Fibroblast of skin of right biceps (primary cell): ENCODE measurements at regions not wholly inside any gene's neighbourhood (a gene's known extent, or its start where the extent isn't known, plus 50 kb on each side); places are given as distances from the start of the nearest gene placed in this dataset.

Experiments used
- DNase-seq: peaks from one replicate; pipeline ENCODE4 v3.0.0-alpha.2; 2013

DNA sequence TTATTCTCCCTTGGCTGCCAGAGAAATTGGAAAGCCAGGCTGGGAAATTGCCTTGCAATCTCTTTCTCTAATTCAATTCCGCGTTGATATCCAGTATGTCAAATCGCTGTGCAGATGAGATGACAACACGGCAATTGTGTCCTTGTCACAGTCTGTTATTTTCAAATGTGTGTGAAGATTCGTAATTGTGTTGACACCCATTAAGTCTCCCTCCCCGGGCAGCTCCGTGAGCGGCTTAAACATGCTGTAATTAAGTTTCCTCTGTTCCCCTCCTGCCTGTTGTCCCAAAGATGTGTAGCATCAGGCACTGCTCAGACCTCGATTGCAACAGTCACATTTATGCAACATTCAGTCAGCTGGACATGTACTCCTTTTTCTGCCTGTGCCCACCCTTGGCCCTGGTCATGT lies 209.5 kb downstream of the LPIN1 start:
- DNase-seq, result no peak

DNA sequence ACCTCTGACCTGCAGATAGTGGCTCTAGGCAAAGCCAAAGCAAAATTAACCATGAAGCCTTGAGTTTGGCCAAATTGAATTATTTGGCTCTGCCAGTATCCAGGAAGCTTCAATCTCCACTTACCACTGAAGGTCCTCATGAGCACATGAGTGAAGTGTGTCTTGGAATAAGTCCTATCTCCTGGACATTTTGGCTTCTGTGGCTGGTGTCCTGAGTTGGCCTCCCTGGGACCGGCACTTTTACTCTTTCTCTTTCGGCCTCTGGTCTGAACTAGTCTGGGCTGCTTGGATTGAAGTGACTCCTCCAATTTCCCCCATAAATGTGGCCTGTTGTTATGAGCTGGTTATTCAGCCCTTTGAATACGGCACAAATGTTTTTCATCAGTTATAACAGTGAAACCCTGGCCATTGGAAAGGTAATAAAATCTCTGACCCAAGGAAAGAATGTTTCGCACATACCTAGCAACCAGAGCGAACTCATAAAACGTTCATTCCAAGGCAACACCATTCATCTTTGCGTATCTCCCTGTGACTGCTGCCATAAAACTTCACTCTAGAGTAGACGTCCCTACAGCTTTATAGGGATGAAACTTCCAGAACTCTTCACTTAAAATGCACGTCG lies 216.4 kb downstream of the LPIN1 start:
- DNase-seq, result no peak

- DNase-seq, result no peak
Observed at GRCh38 chr2:11963966-11964365, 217.5 kb downstream of the LPIN1 start.

DNA sequence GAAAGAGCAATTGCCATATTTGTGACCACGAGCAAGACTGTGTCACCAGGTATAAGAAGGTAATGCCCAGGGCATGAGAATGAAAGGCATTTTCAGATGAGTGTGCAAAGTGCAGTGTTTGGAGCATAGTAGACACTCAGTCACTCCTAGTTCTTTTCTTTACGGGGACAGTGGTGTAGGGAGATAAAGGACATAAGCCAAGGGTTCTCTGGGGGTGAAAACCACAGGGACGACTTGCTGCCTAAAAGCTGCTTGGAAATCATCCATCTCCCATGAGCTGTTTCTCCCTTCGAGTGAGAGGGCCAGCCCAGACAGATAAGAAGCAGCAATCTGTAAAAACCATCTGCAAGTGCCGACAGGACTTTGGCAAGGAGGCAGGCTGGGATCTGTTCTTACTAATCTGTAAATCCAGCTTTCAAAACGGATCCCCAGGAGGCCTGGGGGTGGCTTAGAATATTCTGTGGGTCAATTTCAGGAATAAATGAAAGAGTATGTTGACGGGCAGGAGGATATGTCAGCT lies 221.6 kb downstream of the LPIN1 start:
- DNase-seq, result peak; percentile 86

GRCh38 chr2:11968521-11968920 lies 222.1 kb downstream of the LPIN1 start:
- DNase-seq, result no peak

- DNase-seq, result no peak
Observed at GRCh38 chr2:11969774-11970173, 223.3 kb downstream of the LPIN1 start.

DNA sequence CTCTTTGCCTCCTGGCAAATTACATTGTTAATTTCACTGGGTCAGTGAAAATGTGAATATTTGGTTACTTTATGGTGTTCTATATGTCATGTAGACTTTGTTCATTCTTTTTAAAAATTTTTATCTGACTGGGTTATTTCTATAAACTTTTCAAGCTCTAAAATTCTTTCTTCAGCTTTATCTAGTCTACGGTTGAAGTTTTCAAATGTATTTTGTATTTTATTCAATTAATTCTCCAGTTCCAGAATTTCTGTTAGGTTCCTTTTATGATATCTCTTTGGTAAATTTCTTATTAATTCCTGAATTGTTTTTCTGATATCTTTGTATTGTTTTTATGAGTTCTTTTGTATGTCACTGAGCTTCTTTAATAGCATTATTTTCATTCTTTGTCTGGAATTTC lies 228.1 kb downstream of the LPIN1 start:
- DNase-seq, result no peak

DNA sequence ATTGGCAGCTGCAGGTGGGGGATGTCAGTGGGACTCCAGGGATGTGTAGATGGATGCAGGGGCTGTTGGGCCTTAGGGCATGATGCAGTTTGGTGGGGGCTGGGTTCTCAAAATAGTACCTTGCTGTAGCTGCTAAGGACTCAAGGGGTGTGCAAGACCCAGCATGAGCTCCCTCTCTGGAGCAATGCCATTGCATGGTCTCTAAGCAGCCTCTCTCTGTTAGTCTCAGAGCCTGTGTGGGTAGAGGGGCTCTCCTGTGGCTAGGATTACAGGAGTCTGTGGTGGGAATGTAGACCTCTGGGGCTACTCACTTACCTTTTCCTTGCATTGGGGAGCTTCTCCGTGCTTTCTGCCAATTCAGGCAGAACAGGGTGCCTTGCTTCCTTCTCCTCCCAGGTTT lies 228.9 kb downstream of the LPIN1 start:
- no peak for DNase-seq

DNA sequence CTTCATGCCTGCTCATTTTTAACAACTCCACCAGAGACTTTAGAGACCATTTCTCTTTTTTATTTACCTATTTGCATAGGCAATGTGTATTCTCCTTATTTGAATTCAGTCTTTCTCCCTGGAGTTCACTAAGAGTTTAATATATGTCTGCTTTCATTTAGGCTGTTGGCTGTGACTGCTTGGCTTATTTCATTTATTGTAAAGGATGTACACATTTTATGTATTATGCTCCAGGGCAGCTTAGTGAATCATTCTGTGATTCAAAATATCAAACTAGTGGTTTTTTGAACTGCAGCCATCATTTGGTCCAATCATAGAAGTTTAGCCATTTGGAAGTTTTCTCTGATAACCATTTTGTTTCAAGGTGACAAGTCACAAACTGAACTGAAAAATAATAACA lies 229.6 kb downstream of the LPIN1 start:
- peak; percentile 25 for DNase-seq

DNA sequence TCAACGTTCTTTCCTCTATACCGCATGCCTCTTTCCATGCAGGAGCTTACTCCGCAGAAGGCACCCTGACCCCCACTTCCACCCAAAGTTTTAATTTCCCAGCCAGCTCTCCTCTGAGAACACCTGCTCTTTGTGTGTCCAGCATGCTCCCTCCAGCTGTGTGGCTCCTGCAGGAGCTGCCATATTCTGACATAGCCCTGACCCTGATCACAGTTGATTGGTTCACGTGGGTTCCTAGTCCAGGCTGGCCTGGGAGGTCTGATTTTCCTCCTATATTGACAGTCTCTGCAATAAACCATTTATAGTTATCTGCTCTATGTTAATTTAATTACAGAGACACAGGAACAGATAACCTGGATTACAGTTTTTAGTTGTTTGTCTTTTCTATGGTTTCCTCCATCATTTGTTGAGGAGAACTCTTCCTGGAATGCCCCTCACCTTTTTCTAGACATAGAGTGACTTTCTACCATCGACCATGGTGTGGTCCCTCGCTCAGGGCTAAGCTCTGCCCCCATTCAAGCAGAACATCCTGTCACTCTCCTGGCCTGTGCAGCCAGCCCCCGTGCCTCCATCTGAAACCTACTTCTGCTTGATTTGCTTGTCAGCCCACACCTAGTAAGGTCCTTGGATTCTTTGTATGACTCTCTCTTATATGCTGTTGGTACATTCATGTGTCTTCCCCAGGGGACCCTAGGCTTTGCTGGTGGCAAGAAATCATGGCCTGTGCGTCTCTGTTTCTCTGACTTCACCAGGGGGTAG lies 231.5 kb downstream of the LPIN1 start:
- no peak for DNase-seq

- no peak for DNase-seq
Observed at GRCh38 chr2:11980809-11981208, 234.4 kb downstream of the LPIN1 start.

GRCh38 chr2:11983401-11983800 lies 237.0 kb downstream of the LPIN1 start:
- DNase-seq, result no peak

- DNase-seq, result no peak
Observed at GRCh38 chr2:11983870-11984269, 237.4 kb downstream of the LPIN1 start.

- DNase-seq, result peak; percentile 19
Observed at GRCh38 chr2:11984316-11985158, 238.1 kb downstream of the LPIN1 start.

- no peak for DNase-seq
Observed at GRCh38 chr2:11985817-11986566, 239.6 kb downstream of the LPIN1 start.

DNA sequence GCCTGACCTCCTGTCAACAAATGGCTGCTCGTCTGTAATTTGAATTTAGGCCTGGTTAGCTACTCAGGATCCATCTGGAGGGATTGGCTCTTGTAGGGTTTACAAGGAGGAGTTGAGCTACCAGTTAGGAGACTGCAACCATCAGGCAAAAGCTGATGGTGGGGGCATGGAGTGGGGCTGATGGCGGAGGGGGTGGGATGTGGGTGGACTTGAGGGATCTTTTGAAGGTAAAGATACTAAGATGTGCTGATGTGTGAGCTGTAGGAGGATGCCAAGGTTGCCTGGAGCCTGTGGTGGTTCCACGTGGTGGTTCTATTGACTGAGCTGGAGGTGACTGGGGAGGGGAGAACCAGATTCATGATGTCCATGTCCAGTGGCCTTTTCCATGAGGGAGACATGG lies 240.7 kb downstream of the LPIN1 start:
- no peak for DNase-seq

DNA sequence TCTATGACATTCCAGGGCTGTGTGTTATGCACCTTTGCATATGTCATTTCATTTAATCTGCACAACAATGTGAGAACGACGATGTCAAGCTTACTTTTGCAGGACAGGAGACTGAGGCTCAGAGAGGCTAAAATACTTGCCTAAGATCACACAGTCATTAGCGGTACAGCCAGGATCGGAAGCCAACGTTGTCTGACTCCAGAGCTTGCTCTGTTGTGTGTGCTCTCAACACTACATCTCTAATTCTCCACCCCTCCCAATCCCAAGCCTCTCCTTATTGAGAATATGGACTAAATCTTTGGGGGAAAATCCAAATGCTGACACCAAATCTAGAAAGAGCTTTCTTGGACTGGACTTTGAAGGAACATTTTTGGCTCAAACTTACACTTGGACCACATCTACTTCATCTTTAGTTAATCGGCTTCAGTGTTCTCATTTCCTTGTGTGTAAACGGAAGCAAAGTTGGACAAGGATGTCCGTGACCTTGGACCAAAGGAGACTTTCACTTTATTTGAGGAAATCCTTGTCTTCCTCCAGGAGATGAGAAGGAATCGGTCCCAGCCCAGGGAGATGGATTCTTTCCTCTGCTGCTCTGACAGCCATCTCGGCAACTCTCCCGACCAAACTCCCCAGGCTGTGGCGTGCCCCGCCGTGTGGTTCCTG lies 242.4 kb downstream of the LPIN1 start:
- no peak for DNase-seq

DNA sequence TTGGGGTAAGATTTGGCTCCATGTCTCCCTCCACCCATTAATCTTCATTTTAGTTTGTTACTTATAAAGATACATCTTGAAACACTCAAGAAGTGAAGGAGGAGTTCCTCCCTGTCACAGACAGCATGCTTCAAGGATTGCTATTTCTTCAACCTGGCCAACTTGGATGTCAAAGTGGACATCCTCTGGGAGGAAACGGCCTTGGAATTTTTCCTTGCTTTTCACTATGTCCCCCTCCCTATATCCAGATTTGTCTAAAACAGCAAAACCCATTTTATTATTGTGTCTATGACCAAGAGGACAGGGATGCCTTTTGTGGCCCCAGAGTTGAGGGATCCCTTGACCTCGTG lies 242.9 kb downstream of the LPIN1 start:
- DNase-seq, result no peak

- DNase-seq, result no peak
Observed at GRCh38 chr2:11990576-11990975, 244.1 kb downstream of the LPIN1 start.

GRCh38 chr2:11993749-11994148 lies 247.3 kb downstream of the LPIN1 start:
- DNase-seq, result no peak

DNA sequence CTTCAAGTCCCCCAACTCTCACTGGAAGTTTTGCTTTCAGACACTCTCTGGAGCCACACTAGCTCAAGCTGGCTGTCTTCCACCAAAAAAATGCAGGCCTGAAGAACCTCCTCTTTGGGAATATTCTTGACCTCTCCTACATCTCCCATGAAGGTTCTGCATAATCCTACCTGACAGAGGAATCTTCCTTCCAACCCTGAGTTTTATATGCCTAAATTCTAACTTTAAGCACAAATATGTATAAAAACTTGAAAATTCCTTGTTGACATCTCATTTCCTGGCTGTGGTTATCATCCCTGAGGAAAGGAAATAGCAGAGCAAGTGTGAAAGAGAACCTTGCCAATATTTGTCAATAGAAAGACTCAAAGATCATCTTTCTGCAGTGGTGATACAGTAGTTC lies 249.0 kb downstream of the LPIN1 start:
- DNase-seq, result peak; percentile 77

DNA sequence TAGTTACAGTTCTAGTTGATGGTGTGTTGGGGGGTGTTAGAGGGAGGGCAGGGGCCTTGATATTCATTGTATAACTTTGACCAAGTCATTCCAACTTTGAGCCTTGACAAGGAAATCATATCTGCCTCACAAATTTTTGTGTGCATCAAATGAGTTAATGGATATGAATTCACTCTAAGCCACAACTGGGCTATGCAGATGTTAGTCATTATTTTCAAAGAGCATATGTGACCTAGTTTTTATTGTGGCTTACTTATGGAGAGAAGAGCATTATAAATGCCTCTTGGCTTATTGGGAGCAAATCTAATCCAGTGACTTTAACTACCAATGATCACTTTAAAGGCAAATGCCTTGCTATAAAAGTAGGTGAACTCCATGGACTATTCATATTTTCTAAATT lies 250.2 kb downstream of the LPIN1 start:
- peak; percentile 86 for DNase-seq
